Kidney (tissue), 13 donors: ENCODE measurements at regions not wholly inside any gene's neighbourhood (a gene's known extent, or its start where the extent isn't known, plus 50 kb on each side); places are given as distances from the start of the nearest gene placed in this dataset.

Experiments used
- DNase-seq, 5 donors: peaks; one replicate each; pipeline ENCODE4 v3.0.0-alpha.2; 2013 to 2020
- FAIRE-seq: peaks from 2 replicates; lab custom pipeline; 2012; peaks lifted over from hg19 to GRCh38; lab: Jason Lieb, UNC
- H3K27ac ChIP-seq, 2 donors: one replicate each; pipeline ENCODE4 v1.7.0; 2013; ENCODE audit warnings: low read depth in 2 of 2, low read length in 2 of 2, inconsistent platforms in 1 of 2
- H3K27me3 ChIP-seq: one replicate; pipeline ENCODE4 v1.7.1; 2013; ENCODE audit warnings: low read length, inconsistent platforms; ENCODE audit not compliant: control insufficient read depth, insufficient read depth
- H3K36me3 ChIP-seq, 3 donors: one replicate each; pipeline versions ENCODE4 v1.7.0 to v1.7.1; 2013; ENCODE audit warnings: low read length in 3 of 3, control low read depth in 1 of 3, inconsistent platforms in 1 of 3; ENCODE audit not compliant: insufficient read depth in 3 of 3, control insufficient read depth in 2 of 3
- H3K4me1 ChIP-seq, 3 donors: one replicate each; pipeline versions ENCODE4 v1.7.0 to v1.7.1; 2013; ENCODE audit warnings: low read length in 3 of 3, inconsistent platforms in 1 of 3, low read depth in 1 of 3; ENCODE audit not compliant: control insufficient read depth in 2 of 3, insufficient read depth in 2 of 3
- H3K4me3 ChIP-seq, 3 donors: one replicate each; pipeline versions ENCODE4 v1.7.0 to v1.8.1; 2013; ENCODE audit warnings: low read length in 3 of 3, control low read depth in 1 of 3, inconsistent platforms in 1 of 3
- H3K9ac ChIP-seq, 3 donors: one replicate each; pipeline versions ENCODE4 v1.7.0 to v1.7.1; 2013; ENCODE audit warnings: low read length in 3 of 3, control low read depth in 1 of 3, inconsistent platforms in 1 of 3
- H3K9me3 ChIP-seq, 3 donors: one replicate each; pipeline versions ENCODE4 v1.7.0 to v1.7.1; 2013; ENCODE audit warnings: low read length in 3 of 3, control low read depth in 1 of 3, inconsistent platforms in 1 of 3; ENCODE audit not compliant: control insufficient read depth in 2 of 3, insufficient read depth in 1 of 3
- intact Hi-C: fragments of 100-400 bp; cut with DNase I; formaldehyde crosslinking; loops from one replicate; pipeline ENCODE4 v1.11.1; 2022
- TF ChIP-seq, protein P1 (sequence below): IDR thresholded peaks from 3 replicates; pipeline ENCODE4 v1.5.1; 2012; ENCODE audit warnings: mild to moderate bottlenecking, moderate library complexity, borderline replicate concordance; ENCODE audit not compliant: insufficient read depth; ENCODE audit errors: extremely low read depth
- donor health status: control.
- donor health status: control.
- donor health status: control.
- donor health status: control.
- donor health status: control.
- donor health status: DM: yes; HTN: yes; CAD: no.
- donor health status: Normal renal cell carcinoma (clear cell type).

GRCh38 chr5:98349251-98349989 is 424.0 kb upstream of the RGMB start:
- no peaks in the 10 kb centered on the region for H3K27me3 ChIP-seq
- no peak overlapping the region for H3K4me3 ChIP-seq
- no peak overlapping the region for H3K27ac ChIP-seq
- TF ChIP-seq, protein P1, sequence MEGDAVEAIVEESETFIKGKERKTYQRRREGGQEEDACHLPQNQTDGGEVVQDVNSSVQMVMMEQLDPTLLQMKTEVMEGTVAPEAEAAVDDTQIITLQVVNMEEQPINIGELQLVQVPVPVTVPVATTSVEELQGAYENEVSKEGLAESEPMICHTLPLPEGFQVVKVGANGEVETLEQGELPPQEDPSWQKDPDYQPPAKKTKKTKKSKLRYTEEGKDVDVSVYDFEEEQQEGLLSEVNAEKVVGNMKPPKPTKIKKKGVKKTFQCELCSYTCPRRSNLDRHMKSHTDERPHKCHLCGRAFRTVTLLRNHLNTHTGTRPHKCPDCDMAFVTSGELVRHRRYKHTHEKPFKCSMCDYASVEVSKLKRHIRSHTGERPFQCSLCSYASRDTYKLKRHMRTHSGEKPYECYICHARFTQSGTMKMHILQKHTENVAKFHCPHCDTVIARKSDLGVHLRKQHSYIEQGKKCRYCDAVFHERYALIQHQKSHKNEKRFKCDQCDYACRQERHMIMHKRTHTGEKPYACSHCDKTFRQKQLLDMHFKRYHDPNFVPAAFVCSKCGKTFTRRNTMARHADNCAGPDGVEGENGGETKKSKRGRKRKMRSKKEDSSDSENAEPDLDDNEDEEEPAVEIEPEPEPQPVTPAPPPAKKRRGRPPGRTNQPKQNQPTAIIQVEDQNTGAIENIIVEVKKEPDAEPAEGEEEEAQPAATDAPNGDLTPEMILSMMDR: no peak
- no peaks in the 10 kb centered on the region for H3K36me3 ChIP-seq
- FAIRE-seq (no peak), DNase-seq (no peak)
- H3K4me1 ChIP-seq: no peaks in the 10 kb centered on the region
- intact Hi-C loops: no loop called here
- peaks cover 0 to 3% (median 0%) of the 10 kb centered on the region in 3 donors for H3K9me3 ChIP-seq
- H3K9ac ChIP-seq: no peak overlapping the region

- DNase-seq: no peak
- TF ChIP-seq, protein P1: no peak
- intact Hi-C loops: no loop called here
- no peaks in the 10 kb centered on the region for H3K36me3 ChIP-seq
- no peak overlapping the region for H3K9ac ChIP-seq
- H3K27me3 ChIP-seq: no peaks in the 10 kb centered on the region
- H3K4me1 ChIP-seq: no peaks in the 10 kb centered on the region
- H3K27ac ChIP-seq: no peak overlapping the region
- H3K4me3 ChIP-seq: no peak overlapping the region
- peaks cover 0 to 3% (median 0%) of the 10 kb centered on the region in 3 donors for H3K9me3 ChIP-seq
- no peak for FAIRE-seq
Measured at GRCh38 chr5:98349990-98350365, 423.5 kb upstream of the RGMB start.

GRCh38 chr5:98354922-98355321 is 418.5 kb upstream of the RGMB start:
- no peak overlapping the region for H3K4me3 ChIP-seq
- TF ChIP-seq, protein P1: no peak
- FAIRE-seq: no peak
- no peak overlapping the region for H3K9ac ChIP-seq
- H3K4me1 ChIP-seq: no peaks in the 10 kb centered on the region
- DNase-seq: no peak
- H3K27me3 ChIP-seq: no peaks in the 10 kb centered on the region
- H3K9me3 ChIP-seq: peaks cover 0 to 4% (median 3%) of the 10 kb centered on the region in 3 donors
- no peak overlapping the region for H3K27ac ChIP-seq
- no peaks in the 10 kb centered on the region for H3K36me3 ChIP-seq
- intact Hi-C loops: no loop called here

DNA sequence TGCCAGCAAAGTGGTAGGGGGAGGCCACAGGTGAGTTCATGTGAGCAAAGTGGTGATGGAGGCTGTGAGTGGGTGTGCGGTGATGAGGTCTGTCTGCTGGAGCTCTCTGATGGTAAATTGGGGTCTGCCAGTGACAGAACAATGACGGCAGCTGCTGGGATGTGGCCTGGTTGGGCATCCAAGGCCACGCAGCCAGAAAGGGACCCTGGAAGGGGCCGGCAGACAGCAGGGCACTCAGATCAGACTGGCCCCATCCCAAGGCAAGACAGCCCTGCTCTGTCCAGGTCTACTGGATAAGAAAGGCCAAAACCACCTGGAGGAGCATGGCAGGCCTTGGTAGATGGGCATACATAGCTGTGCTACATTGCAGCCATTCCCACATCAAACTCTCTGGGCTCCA is 412.9 kb upstream of the RGMB start:
- TF ChIP-seq, protein P1: no peak
- Histone ChIP-seq H3K9me3 (peaks cover 0 to 3% (median 3%) of the 10 kb centered on the region in 3 donors), H3K4me3 (no peak overlapping the region), H3K27ac (no peak overlapping the region), H3K4me1 (no peaks in the 10 kb centered on the region), H3K9ac (no peak overlapping the region), H3K36me3 (no peaks in the 10 kb centered on the region), H3K27me3 (no peaks in the 10 kb centered on the region)
- peak in 1 of 5 donors; percentile 51 for DNase-seq
- intact Hi-C loops: no loop called here
- FAIRE-seq: no peak
